Thyroid gland (tissue), 4 donors: ENCODE measurements at regions not wholly inside any gene's neighbourhood (a gene's known extent, or its start where the extent isn't known, plus 50 kb on each side); places are given as distances from the start of the nearest gene placed in this dataset.

Source experiments
- DNase-seq, 2 donors: peaks; one replicate each; pipeline ENCODE4 v3.0.0-alpha.2; 2019
- H3K27ac ChIP-seq, 3 donors: fragments of 200-600 bp; sonication (generic); 1 replicate in 2 of 3; 2 replicates in 1 of 3; pipeline ENCODE4 v1.5.1; 2016 to 2019; ENCODE audit warnings: mild to moderate bottlenecking in 1 of 3, moderate library complexity in 1 of 3
- H3K27me3 ChIP-seq: fragments of 200-600 bp; sonication (generic); one replicate; pipeline ENCODE4 v1.5.1; 2019
- H3K36me3 ChIP-seq, 2 donors: fragments of 200-600 bp; sonication (generic); one replicate each; pipeline ENCODE4 v1.5.1; 2016 to 2019
- H3K4me1 ChIP-seq, 2 donors: fragments of 200-600 bp; sonication (generic); one replicate each; pipeline ENCODE4 v1.5.1; 2017 to 2019
- H3K4me3 ChIP-seq, 3 donors: fragments of 200-600 bp; sonication (generic); replicated peaks in 1 of 3; 1 replicate in 2 of 3; 2 replicates in 1 of 3; pipeline ENCODE4 v1.5.1; 2016; ENCODE audit warnings: mild to moderate bottlenecking in 1 of 3
- H3K9me3 ChIP-seq: fragments of 200-600 bp; sonication (generic); one replicate; pipeline ENCODE4 v1.5.1; 2017
- POLR2A ChIP-seq, 2 donors: fragments of 450-650 bp; IDR thresholded peaks; one replicate each; pipeline ENCODE4 v1.6.1; 2017; ENCODE audit warnings: antibody characterized with exemption in 2 of 2, mild to moderate bottlenecking in 2 of 2, moderate library complexity in 1 of 2
- WGBS, 2 donors: methylation state at CpG; one replicate each; pipeline ENCODE4 v1.1.5; 2017; 5-methylcytosine and 5-hydroxymethylcytosine counted together
- intact Hi-C: fragments of 100-400 bp; cut with DNase I; formaldehyde crosslinking; loops from one replicate; pipeline ENCODE4 v1.15.1; 2023
- TF ChIP-seq, protein P1 (sequence below), 6 experiments: fragments of 200-600 bp in 3 of 6; fragments of 450-650 bp in 3 of 6; sonication (generic) in 3 of 6; IDR thresholded peaks; one replicate each; pipeline ENCODE4 v1.5.1; 2016 to 2019; ENCODE audit warnings: antibody characterized with exemption in 6 of 6, mild to moderate bottlenecking in 2 of 6, inconsistent platforms in 1 of 6, moderate library complexity in 1 of 6

DNA sequence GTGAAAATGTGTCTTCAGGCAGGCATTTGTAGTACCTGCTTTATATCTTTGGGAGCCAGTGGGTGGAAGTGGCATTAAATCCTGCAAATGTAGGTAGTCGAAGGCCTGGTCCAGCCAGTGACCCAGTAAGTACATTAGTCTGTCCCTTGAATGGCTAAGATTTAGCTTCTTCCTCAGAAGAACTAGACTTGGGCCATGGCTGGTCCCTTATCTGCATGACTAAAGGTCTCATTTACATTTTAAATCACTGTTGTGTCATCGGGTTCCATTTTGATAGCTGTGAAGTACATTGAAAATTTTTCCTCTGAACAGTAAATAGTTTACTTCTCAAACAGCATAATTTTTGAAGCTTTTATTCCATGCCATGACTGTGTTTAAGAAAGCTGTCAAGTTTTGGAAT, 438.4 kb upstream of the KLHL29 start:
- Histone ChIP-seq H3K36me3 (no peaks in the 10 kb centered on the region), H3K4me1 (no peaks in the 10 kb centered on the region), H3K27ac (no peak overlapping the region), H3K9me3 (no peaks in the 10 kb centered on the region), H3K27me3 (no peaks in the 10 kb centered on the region), H3K4me3 (no peak overlapping the region)
- no peak for DNase-seq
- TF ChIP-seq, protein P1, sequence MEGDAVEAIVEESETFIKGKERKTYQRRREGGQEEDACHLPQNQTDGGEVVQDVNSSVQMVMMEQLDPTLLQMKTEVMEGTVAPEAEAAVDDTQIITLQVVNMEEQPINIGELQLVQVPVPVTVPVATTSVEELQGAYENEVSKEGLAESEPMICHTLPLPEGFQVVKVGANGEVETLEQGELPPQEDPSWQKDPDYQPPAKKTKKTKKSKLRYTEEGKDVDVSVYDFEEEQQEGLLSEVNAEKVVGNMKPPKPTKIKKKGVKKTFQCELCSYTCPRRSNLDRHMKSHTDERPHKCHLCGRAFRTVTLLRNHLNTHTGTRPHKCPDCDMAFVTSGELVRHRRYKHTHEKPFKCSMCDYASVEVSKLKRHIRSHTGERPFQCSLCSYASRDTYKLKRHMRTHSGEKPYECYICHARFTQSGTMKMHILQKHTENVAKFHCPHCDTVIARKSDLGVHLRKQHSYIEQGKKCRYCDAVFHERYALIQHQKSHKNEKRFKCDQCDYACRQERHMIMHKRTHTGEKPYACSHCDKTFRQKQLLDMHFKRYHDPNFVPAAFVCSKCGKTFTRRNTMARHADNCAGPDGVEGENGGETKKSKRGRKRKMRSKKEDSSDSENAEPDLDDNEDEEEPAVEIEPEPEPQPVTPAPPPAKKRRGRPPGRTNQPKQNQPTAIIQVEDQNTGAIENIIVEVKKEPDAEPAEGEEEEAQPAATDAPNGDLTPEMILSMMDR (IDR thresholded peaks at IDR 0.05), result no peak
- TF ChIP-seq POLR2A (IDR thresholded peaks at IDR 0.05), result no peak
- intact Hi-C loops, result no loop called here
- WGBS, 2 donors, result 96 to 99% methylated on average over 2 of the region's 2 CpGs

- H3K36me3 ChIP-seq, result no peaks in the 10 kb centered on the region
- no peak overlapping the region for H3K27ac ChIP-seq
- intact Hi-C loops, result no loop called here
- 86 to 96% methylated on average over 4 of the region's 4 CpGs for WGBS, 2 donors
- DNase-seq, result no peak
- TF ChIP-seq, protein P1 (IDR thresholded peaks at IDR 0.05), result no peak
- TF ChIP-seq POLR2A (IDR thresholded peaks at IDR 0.05), result no peak
- peaks cover 0 to 5% of the 10 kb centered on the region in 2 donors for H3K4me1 ChIP-seq
- no peaks in the 10 kb centered on the region for H3K27me3 ChIP-seq
- no peaks in the 10 kb centered on the region for H3K9me3 ChIP-seq
- H3K4me3 ChIP-seq, result no peak overlapping the region
These were observed 437.2 kb upstream of the KLHL29 start for GRCh38 chr2:22947741-22948140.

DNA sequence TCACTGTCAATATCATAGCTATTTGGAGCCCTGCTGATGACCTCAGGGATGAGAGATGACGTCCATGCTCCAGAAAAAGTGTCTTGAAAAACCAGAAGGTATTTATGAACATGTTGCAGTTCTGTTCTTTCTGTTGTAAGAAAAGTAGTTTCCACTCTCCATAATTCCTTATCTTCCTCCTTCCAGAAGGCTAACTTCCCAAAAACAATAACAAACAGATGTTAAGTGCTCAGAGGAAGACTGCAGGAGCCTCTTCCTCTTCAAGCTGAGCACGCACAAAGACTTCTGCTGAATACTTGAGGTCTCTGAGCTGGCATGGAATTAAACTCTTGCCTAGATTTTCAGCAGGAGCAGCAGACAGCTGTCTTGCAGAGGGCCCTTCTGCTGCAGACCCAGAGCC, 434.5 kb upstream of the KLHL29 start:
- Histone ChIP-seq H3K4me3 (no peak overlapping the region), H3K27me3 (no peaks in the 10 kb centered on the region), H3K9me3 (no peaks in the 10 kb centered on the region), H3K4me1 (peaks cover 0 to 5% of the 10 kb centered on the region in 2 donors), H3K27ac (no peak overlapping the region), H3K36me3 (no peaks in the 10 kb centered on the region)
- TF ChIP-seq POLR2A (IDR thresholded peaks at IDR 0.05), result no peak
- TF ChIP-seq, protein P1 (IDR thresholded peaks at IDR 0.05), result no peak
- intact Hi-C loops, result no loop called here
- DNase-seq, result no peak
- WGBS, 2 donors, result 66 to 67% methylated on average over 2 of the region's 2 CpGs

DNA sequence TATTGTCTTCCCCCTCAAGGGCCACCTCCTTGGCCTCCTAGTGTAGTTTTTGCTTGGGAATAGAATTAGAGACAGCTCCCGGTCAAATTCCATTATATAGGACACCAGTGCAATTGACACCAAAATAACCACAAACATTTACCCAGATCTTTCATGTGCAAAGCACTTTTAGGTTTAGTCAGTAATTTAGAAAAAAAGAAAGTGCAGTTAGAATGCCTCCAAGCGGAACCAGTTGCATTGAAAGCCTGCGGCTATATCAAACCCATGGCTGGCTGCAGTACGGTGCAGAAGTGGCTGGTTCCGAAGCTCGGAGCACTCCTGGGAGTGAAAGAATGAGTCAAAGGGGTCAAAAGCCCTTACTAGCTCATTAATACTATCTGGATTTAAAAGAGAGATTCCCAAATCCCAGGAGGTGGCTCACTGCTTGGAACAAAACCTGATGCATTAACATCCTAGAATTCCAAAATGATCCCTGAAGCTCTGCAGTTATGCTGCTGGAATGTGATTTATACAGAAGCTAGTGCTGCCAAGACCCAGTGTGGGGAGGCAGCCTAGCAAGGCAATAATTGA, 432.2 kb upstream of the KLHL29 start:
- no peak for DNase-seq
- no peaks in the 10 kb centered on the region for H3K27me3 ChIP-seq
- 27 to 40% methylated on average over 6 of the region's 6 CpGs for WGBS, 2 donors
- no peaks in the 10 kb centered on the region for H3K36me3 ChIP-seq
- peaks cover 0 to 5% of the 10 kb centered on the region in 2 donors for H3K4me1 ChIP-seq
- H3K4me3 ChIP-seq, result no peak overlapping the region
- TF ChIP-seq, protein P1 (IDR thresholded peaks at IDR 0.05), result no peak
- no peak for TF ChIP-seq POLR2A (IDR thresholded peaks at IDR 0.05)
- no peaks in the 10 kb centered on the region for H3K9me3 ChIP-seq
- intact Hi-C loops, result no loop called here
- H3K27ac ChIP-seq, result no peak overlapping the region

DNA sequence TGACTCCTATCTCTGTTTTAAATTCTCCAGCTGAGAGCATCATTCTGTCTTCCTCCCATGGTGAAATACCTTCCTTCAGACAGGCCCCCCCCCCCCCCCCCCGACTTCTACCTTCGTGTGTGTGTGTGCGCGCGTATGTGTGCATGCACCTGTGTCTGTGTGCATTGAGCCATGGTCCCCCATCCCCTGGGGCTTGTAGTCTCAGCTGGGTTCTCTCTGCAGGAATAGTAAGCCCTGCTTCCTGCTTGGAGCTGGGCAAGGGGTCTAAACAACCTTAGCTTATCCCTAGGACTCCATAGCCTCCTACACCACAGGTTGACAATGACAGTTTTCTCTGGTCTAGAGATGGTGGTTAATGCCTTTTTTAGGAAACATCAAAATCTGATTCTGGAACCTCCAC, 427.5 kb upstream of the KLHL29 start:
- 62 to 79% methylated on average over 5 of the region's 5 CpGs for WGBS, 2 donors
- intact Hi-C loops, result no loop called here
- TF ChIP-seq, protein P1 (IDR thresholded peaks at IDR 0.05), result no peak
- no peak for TF ChIP-seq POLR2A (IDR thresholded peaks at IDR 0.05)

More for the DNA sequence above, 427.5 kb upstream of the KLHL29 start:
- Histone ChIP-seq H3K9me3 (no peaks in the 10 kb centered on the region), H3K27ac (no peak overlapping the region), H3K27me3 (no peaks in the 10 kb centered on the region), H3K36me3 (no peaks in the 10 kb centered on the region), H3K4me1 (peaks cover 0 to 2% of the 10 kb centered on the region in 2 donors), H3K4me3 (no peak overlapping the region)
- DNase-seq, result no peak
